Motor neuron (in vitro differentiated cells): ENCODE measurements at regions not wholly inside any gene's neighbourhood (a gene's known extent, or its start where the extent isn't known, plus 50 kb on each side); places are given as distances from the start of the nearest gene placed in this dataset.
"Not testable (repeated sequence)": the region's sequence is repeated elsewhere in the genome, so short reads cannot be mapped to it uniquely, and the experiment has no call there.

ENCODE experiments used
- ATAC-seq, 8 experiments: fragments of 200-7000 bp; cut with Tn5 transposase; replicated peaks in 6 of 8; 2 replicates each; pipeline ENCODE4 v1.8.0; 2021; ENCODE audit warnings: mild to moderate bottlenecking in 8 of 8, moderate library complexity in 8 of 8
- H3K27ac ChIP-seq, 2 donors: fragments of 250-450 bp; sonication (Bioruptor Pico); 2 replicates each; pipeline ENCODE4 v1.9.0; 2021; ENCODE audit warnings: antibody characterized with exemption in 2 of 2, mild to moderate bottlenecking in 2 of 2, moderate library complexity in 1 of 2
- H3K4me1 ChIP-seq, 2 donors: fragments of 250-450 bp; sonication (Bioruptor Pico); replicated peaks in 1 of 2; 2 replicates each; pipeline ENCODE4 v1.6.1; 2021; ENCODE audit warnings: antibody characterized with exemption in 2 of 2, mild to moderate bottlenecking in 2 of 2, moderate library complexity in 1 of 2
- H3K4me3 ChIP-seq, 5 donors: fragments of 250-450 bp; sonication (Bioruptor Pico); 2 replicates each; pipeline ENCODE4 v1.9.0; 2021; ENCODE audit warnings: antibody characterized with exemption in 5 of 5, mild to moderate bottlenecking in 5 of 5, moderate library complexity in 4 of 5
- WGBS, 10 experiments: fragments of 450-650 bp; shearing (Covaris generic); methylation state at CpG; one replicate each; pipeline ENCODE4 v1.0.0; 2022; 5-methylcytosine and 5-hydroxymethylcytosine counted together
- in situ Hi-C, 9 experiments: fragments of 400-800 bp; cut with MboI; loops; one replicate each; pipeline ENCODE4 v1.15.0; 2021; ENCODE audit warnings: low sequenced_read_pairs in 9 of 9, low pct_unique_long_range_greater_than_20kb in 2 of 9; ENCODE audit not compliant: unreplicated experiment in 9 of 9

GRCh38 chr21:19468991-19469715, 1065.6 kb upstream of the TMPRSS15 start:
- Histone ChIP-seq H3K27ac (no peak overlapping the region), H3K4me1 (no peaks in the 10 kb centered on the region), H3K4me3 (no peak overlapping the region)
- in situ Hi-C loops: no loop called here
- 10 to 100% (median 94%) methylated on average over 1 to 3 of the region's 3 CpGs; no CpG with 5 or more reads in 3 of the 10 experiments for WGBS, 10 experiments
- ATAC-seq: no peak

- no peak overlapping the region for H3K27ac ChIP-seq
- in situ Hi-C loops: no loop called here
- 0 to 100% (median 83%) methylated on average over 1 of the region's 1 CpG; no CpG with 5 or more reads in 1 of the 10 experiments for WGBS, 10 experiments
- H3K4me1 ChIP-seq: no peaks in the 10 kb centered on the region
- no peak for ATAC-seq
- H3K4me3 ChIP-seq: no peak overlapping the region
Observed at GRCh38 chr21:19475525-19475924, 1071.9 kb upstream of the TMPRSS15 start.

- no peak for ATAC-seq
- in situ Hi-C loops: no loop called here
- Histone ChIP-seq H3K4me1 (peaks cover 3 to 8% of the 10 kb centered on the region in 2 donors), H3K4me3 (no peak overlapping the region), H3K27ac (no peak overlapping the region)
- 0 to 94% (median 49%) methylated on average over 1 to 3 of the region's 3 CpGs for WGBS, 10 experiments
Observed at GRCh38 chr21:19489930-19490329, 1086.3 kb upstream of the TMPRSS15 start.

GRCh38 chr21:19490481-19490880, 1086.9 kb upstream of the TMPRSS15 start:
- ATAC-seq: no peak
- WGBS, 10 experiments: 0 to 89% (median 65%) methylated on average over 1 to 2 of the region's 2 CpGs; no CpG with 5 or more reads in 3 of the 10 experiments
- in situ Hi-C loops: no loop called here
- Histone ChIP-seq H3K4me1 (peaks cover 3 to 8% of the 10 kb centered on the region in 2 donors), H3K4me3 (no peak overlapping the region), H3K27ac (no peak overlapping the region)

- H3K4me1 ChIP-seq, H3K4me3 ChIP-seq, H3K27ac ChIP-seq, ATAC-seq, in situ Hi-C loops: not testable (repeated sequence)
- 80 to 100% (median 97%) methylated on average over 1 to 11 of the region's 52 CpGs; no CpG with 5 or more reads in 6 of the 10 experiments for WGBS, 10 experiments
Observed at GRCh38 chr21:19493437-19494241, 1090.1 kb upstream of the TMPRSS15 start.

- Histone ChIP-seq H3K4me3 (no peak overlapping the region), H3K4me1 (no peaks in the 10 kb centered on the region), H3K27ac (no peak overlapping the region)
- ATAC-seq: no peak
- in situ Hi-C loops: no loop called here
- WGBS, 10 experiments: 0 to 100% (median 83%) methylated on average over 1 to 3 of the region's 3 CpGs; no CpG with 5 or more reads in 3 of the 10 experiments
Observed at GRCh38 chr21:19501115-19501514, 1097.5 kb upstream of the TMPRSS15 start.

- H3K4me3 ChIP-seq: no peak overlapping the region
- no peak for ATAC-seq
- no peak overlapping the region for H3K27ac ChIP-seq
- in situ Hi-C loops: no loop called here
- no peaks in the 10 kb centered on the region for H3K4me1 ChIP-seq
- 17 to 100% (median 80%) methylated on average over 1 to 2 of the region's 3 CpGs; no CpG with 5 or more reads in 5 of the 10 experiments for WGBS, 10 experiments
Observed at GRCh38 chr21:19507682-19508260, 1104.2 kb upstream of the TMPRSS15 start.

- no peak overlapping the region for H3K27ac ChIP-seq
- no peak for ATAC-seq
- H3K4me1 ChIP-seq: no peaks in the 10 kb centered on the region
- no peak overlapping the region for H3K4me3 ChIP-seq
- in situ Hi-C loops: no loop called here
- WGBS, 10 experiments: 83 to 100% (median 100%) methylated on average over 1 to 2 of the region's 2 CpGs; no CpG with 5 or more reads in 7 of the 10 experiments
Observed at GRCh38 chr21:19508442-19508841, 1104.9 kb upstream of the TMPRSS15 start.

GRCh38 chr21:19508844-19509243, 1105.3 kb upstream of the TMPRSS15 start:
- 0 to 100% (median 38%) methylated on average over 1 to 3 of the region's 3 CpGs; no CpG with 5 or more reads in 4 of the 10 experiments for WGBS, 10 experiments
- no peak for ATAC-seq
- no peak overlapping the region for H3K27ac ChIP-seq
- no peaks in the 10 kb centered on the region for H3K4me1 ChIP-seq
- no peak overlapping the region for H3K4me3 ChIP-seq
- in situ Hi-C loops: no loop called here

- Histone ChIP-seq H3K4me1 (no peaks in the 10 kb centered on the region), H3K4me3 (no peak overlapping the region), H3K27ac (no peak overlapping the region)
- ATAC-seq: no peak
- WGBS, 10 experiments: 8 to 100% (median 68%) methylated on average over 2 to 4 of the region's 4 CpGs; no CpG with 5 or more reads in 1 of the 10 experiments
- in situ Hi-C loops: no loop called here
Observed at GRCh38 chr21:19510057-19510456, 1106.5 kb upstream of the TMPRSS15 start.

GRCh38 chr21:19510653-19511052, 1107.1 kb upstream of the TMPRSS15 start:
- no peak overlapping the region for H3K27ac ChIP-seq
- no peaks in the 10 kb centered on the region for H3K4me1 ChIP-seq
- no peak overlapping the region for H3K4me3 ChIP-seq
- no peak for ATAC-seq
- in situ Hi-C loops: no loop called here
- WGBS, 10 experiments: 0 to 100% (median 79%) methylated on average over 1 to 3 of the region's 3 CpGs; no CpG with 5 or more reads in 1 of the 10 experiments

- ATAC-seq: no peak
- in situ Hi-C loops: no loop called here
- WGBS, 10 experiments: 0 to 100% (median 73%) methylated on average over 1 of the region's 1 CpG; no CpG with 5 or more reads in 1 of the 10 experiments
Observed at GRCh38 chr21:19522381-19522780, 1118.8 kb upstream of the TMPRSS15 start.

GRCh38 chr21:19523061-19523460, 1119.5 kb upstream of the TMPRSS15 start:
- Histone ChIP-seq H3K4me3 (no peak overlapping the region), H3K4me1 (no peaks in the 10 kb centered on the region), H3K27ac (no peak overlapping the region)
- in situ Hi-C loops: no loop called here
- 0 to 71% (median 68%) methylated on average over 1 of the region's 1 CpG; no CpG with 5 or more reads in 4 of the 10 experiments for WGBS, 10 experiments
- no peak for ATAC-seq

More at GRCh38 chr21:19522381-19522780, 1118.8 kb upstream of the TMPRSS15 start:
- H3K27ac ChIP-seq: no peak overlapping the region
- H3K4me3 ChIP-seq: no peak overlapping the region
- no peaks in the 10 kb centered on the region for H3K4me1 ChIP-seq
